Effector memory CD8-positive, alpha-beta T cell (primary cell): ENCODE measurements at regions not wholly inside any gene's neighbourhood (a gene's known extent, or its start where the extent isn't known, plus 50 kb on each side); places are given as distances from the start of the nearest gene placed in this dataset.

Experiments
- ATAC-seq: fragments of 150-1000 bp; cut with Tn5 transposase; replicated peaks from 2 replicates; pipeline ENCODE4 v1.10.0; 2021; ENCODE audit warnings: mild to moderate bottlenecking, moderate library complexity
- DNase-seq, 3 experiments: peaks; one replicate each; pipeline ENCODE4 v3.0.0; 2021
- H3K27ac Mint-ChIP-seq, 2 donors: one replicate each; pipeline ENCODE4 v1.8.0; 2022; ENCODE audit warnings: mild to moderate bottlenecking in 2 of 2, mixed read lengths in 2 of 2, moderate library complexity in 2 of 2
- H3K27me3 Mint-ChIP-seq, 2 donors: one replicate each; pipeline ENCODE4 v1.8.0; 2022; ENCODE audit warnings: mixed read lengths in 2 of 2
- H3K36me3 Mint-ChIP-seq: one replicate; pipeline ENCODE4 v1.8.0; 2022; ENCODE audit warnings: mild to moderate bottlenecking, moderate library complexity, mixed read lengths; ENCODE audit not compliant: insufficient read depth
- H3K4me1 Mint-ChIP-seq, 2 donors: one replicate each; pipeline ENCODE4 v1.8.0; 2022; ENCODE audit warnings: low read depth in 2 of 2, mixed read lengths in 2 of 2
- H3K4me3 Mint-ChIP-seq, 2 donors: one replicate each; pipeline ENCODE4 v1.8.0; 2022; ENCODE audit warnings: mild to moderate bottlenecking in 2 of 2, mixed read lengths in 2 of 2, moderate library complexity in 2 of 2
- H3K9me3 Mint-ChIP-seq, 2 donors: one replicate each; pipeline ENCODE4 v1.8.0; 2022; ENCODE audit warnings: mixed read lengths in 2 of 2

DNA sequence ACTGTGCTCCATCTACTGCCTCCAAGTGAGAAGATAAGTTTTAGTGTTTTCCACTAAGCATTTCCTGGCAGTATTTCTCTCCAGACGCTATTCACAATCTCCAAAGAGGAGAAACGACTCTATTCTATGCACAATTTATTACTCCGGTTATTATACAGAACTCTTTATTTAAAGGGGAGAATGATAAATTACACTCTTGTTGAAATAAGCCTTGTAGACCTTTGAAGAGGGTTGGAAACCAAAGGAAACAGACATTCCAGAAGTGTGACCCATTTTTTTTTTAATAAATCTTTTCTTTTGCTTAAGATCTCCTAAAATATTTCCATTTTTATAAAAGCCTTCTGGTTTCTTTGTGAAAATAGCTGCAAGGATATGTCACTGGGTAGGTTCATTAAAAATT is 76.1 kb upstream of the HDAC9 start:
- Mint-ChIP-seq H3K27ac (no peak overlapping the region), H3K9me3 (no peaks in the 10 kb centered on the region), H3K4me3 (no peak overlapping the region), H3K4me1 (no peaks in the 10 kb centered on the region), H3K27me3 (no peaks in the 10 kb centered on the region), H3K36me3 (no peaks in the 10 kb centered on the region)
- DNase-seq (no peak), ATAC-seq (no peak)

DNA sequence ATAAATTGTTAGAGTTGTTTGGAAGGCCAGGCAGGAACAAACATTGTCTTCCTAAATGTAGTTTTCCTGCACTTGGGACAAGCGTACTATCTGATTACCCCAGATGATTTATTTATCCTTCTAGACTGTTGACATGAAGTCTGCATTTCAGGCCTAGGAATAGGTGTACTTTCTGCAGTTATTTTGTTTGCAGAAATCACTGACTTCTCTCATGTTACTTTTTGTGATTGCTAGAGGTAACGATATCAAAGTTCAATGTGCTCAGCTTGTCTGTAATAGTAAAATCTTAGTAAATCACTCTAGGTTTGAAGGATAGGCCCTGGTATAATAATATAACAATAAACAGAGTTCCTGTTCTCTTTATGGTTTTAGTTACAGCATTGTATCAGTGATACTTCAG is 75.4 kb upstream of the HDAC9 start:
- no peaks in the 10 kb centered on the region for H3K9me3 Mint-ChIP-seq
- no peaks in the 10 kb centered on the region for H3K4me1 Mint-ChIP-seq
- ATAC-seq, result no peak
- no peak overlapping the region for H3K4me3 Mint-ChIP-seq
- DNase-seq, result no peak
- H3K27me3 Mint-ChIP-seq, result no peaks in the 10 kb centered on the region
- H3K36me3 Mint-ChIP-seq, result no peaks in the 10 kb centered on the region
- no peak overlapping the region for H3K27ac Mint-ChIP-seq

DNA sequence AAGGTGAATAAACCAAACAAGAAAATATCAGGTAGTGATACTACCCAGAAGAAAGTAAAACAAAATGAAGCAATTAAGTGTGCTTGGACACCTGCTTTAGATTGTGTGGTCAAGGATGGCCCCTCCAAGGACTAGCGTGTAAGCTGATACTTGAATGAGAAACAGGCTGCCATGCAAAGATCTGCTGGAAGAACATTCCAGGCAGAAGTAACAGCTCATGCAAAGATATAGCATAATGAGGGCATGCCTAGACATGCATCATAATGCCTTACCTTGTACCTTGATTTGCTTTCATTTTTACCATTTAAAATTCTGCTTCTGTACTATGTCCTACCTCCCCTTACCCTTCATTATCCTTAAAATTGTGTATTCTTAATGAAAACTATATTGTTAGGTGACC is 74.8 kb upstream of the HDAC9 start:
- H3K27me3 Mint-ChIP-seq, result no peaks in the 10 kb centered on the region
- no peaks in the 10 kb centered on the region for H3K4me1 Mint-ChIP-seq
- no peak overlapping the region for H3K27ac Mint-ChIP-seq
- DNase-seq (no peak), ATAC-seq (no peak)
- no peaks in the 10 kb centered on the region for H3K9me3 Mint-ChIP-seq
- no peak overlapping the region for H3K4me3 Mint-ChIP-seq
- no peaks in the 10 kb centered on the region for H3K36me3 Mint-ChIP-seq

DNA sequence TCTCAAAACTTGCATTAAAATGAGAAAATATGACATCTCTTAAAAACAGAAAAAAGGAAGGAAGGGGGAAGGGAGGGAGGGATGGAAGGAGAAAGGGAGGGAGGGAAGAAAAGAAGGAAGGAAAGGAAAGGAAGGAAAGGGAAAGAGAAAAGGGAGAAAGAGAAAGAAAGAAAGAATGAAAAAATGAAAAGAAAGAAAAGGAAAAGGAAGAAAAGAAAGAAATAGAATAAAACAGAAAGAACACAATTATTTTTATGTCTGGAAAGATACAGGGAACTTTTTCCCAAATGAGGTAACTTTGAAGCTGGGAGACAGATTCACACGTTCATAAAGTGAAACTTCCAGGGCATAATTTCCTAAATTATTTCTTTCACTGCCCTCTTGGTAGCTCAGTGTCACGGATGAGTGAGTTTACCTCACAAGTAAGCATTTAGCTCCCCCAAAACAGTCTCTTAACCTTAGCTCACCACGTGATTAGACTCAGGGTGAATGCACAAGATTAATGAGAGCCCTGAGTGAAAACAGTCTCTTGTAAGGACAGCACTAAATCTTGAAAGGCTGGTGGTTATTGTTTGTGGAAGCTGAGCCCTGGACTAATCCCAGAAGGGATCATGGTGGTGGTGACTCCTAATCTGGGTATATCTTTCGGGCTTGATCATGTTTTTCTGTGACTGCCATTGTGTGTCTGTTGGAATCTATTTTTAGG is 74.1 kb upstream of the HDAC9 start:
- ATAC-seq (no peak), DNase-seq (no peak)
- H3K27ac Mint-ChIP-seq, result no peak overlapping the region
- no peaks in the 10 kb centered on the region for H3K4me1 Mint-ChIP-seq
- H3K4me3 Mint-ChIP-seq, result no peak overlapping the region
- no peaks in the 10 kb centered on the region for H3K36me3 Mint-ChIP-seq
- no peaks in the 10 kb centered on the region for H3K9me3 Mint-ChIP-seq
- H3K27me3 Mint-ChIP-seq, result no peaks in the 10 kb centered on the region

DNA sequence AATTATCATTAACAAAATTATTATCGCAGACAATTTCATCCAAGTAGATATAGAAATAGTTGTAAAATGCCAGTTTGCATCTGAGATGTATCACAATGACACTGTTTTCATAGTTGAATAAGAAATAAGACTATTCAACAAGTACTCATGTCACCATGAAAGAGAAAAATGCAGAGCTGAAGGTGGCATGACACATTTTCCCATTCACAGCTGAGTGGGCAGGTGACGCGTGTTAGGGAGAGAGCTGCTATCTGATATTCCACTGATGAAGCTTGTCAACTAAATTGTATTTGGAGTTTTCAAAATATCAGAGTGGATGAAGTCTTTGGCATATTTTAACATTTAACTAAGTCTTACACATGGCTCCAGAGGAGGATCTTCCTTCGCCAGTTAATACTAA is 70.3 kb upstream of the HDAC9 start:
- peaks cover 0 to 2% of the 10 kb centered on the region in 2 donors for H3K4me1 Mint-ChIP-seq
- DNase-seq (no peak), ATAC-seq (no peak)
- no peak overlapping the region for H3K27ac Mint-ChIP-seq
- H3K36me3 Mint-ChIP-seq, result no peaks in the 10 kb centered on the region
- no peaks in the 10 kb centered on the region for H3K27me3 Mint-ChIP-seq
- no peak overlapping the region for H3K4me3 Mint-ChIP-seq
- peaks cover 0 to 1% of the 10 kb centered on the region in 2 donors for H3K9me3 Mint-ChIP-seq

DNA sequence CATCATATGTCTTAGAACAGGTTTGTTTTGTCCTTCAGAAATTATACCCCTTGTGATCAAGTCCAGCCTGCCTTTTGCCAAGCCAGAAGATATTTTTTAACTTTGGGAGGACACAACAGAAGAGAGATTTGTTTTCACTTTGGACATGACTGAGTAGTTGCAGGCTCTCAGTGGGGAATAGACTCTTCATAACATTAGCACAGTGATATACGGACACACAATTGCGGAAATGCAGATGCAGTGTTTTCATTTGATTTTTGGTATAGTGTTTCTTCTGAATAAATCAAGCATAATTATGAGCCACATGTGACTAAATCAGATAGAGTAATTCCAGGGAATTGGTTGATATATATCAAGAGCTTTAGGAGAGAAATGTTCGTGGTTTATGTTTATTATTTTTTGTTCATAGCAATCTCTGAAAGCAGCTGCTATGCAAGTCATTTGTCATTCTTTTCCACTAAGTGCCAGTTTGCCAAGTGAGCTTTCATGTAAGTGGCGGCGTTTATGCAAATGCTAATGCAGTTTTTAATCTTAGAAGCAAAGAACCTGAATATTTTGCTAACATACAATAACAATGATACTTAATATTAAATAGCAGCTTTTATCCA is 69.6 kb upstream of the HDAC9 start:
- H3K36me3 Mint-ChIP-seq, result no peaks in the 10 kb centered on the region
- no peak overlapping the region for H3K27ac Mint-ChIP-seq
- ATAC-seq (no peak), DNase-seq (no peak)
- H3K4me3 Mint-ChIP-seq, result no peak overlapping the region
- peaks cover 0 to 2% of the 10 kb centered on the region in 2 donors for H3K4me1 Mint-ChIP-seq
- H3K27me3 Mint-ChIP-seq, result no peaks in the 10 kb centered on the region
- peaks cover 0 to 1% of the 10 kb centered on the region in 2 donors for H3K9me3 Mint-ChIP-seq

DNA sequence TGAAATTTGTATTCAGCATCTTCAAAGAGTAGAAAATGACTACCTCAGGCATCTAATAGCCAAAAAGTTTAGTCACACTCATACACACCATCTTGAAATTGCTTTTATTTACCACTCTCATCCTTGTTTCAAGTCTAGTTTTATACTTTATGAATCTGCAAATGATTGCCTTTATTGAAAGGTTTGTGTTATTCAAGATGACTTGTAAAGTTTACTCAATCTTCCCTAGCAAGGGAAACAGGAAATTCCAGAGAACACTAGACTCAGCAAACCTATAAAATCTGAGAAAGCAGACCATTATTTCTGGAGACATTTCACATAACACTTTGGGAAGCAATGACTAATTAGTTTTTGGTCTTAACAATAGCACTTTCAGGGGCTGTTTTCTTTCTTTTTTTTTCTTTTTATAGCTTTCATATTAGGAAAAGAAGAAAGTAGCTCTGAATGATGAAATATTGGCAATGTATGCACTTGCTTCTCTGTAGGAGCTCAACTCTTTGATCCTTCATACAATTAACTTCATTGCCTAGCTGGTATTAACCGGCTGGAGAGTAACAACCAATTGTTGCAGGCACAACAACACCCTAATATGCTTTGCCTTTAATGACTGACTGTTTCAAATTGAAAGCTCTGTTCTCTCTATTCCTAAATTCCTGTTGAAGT is 68.9 kb upstream of the HDAC9 start:
- Mint-ChIP-seq H3K36me3 (no peaks in the 10 kb centered on the region), H3K4me3 (no peak overlapping the region), H3K4me1 (peaks cover 0 to 2% of the 10 kb centered on the region in 2 donors), H3K27ac (no peak overlapping the region), H3K9me3 (peaks cover 0 to 1% of the 10 kb centered on the region in 2 donors), H3K27me3 (no peaks in the 10 kb centered on the region)
- ATAC-seq (no peak), DNase-seq (no peak)

DNA sequence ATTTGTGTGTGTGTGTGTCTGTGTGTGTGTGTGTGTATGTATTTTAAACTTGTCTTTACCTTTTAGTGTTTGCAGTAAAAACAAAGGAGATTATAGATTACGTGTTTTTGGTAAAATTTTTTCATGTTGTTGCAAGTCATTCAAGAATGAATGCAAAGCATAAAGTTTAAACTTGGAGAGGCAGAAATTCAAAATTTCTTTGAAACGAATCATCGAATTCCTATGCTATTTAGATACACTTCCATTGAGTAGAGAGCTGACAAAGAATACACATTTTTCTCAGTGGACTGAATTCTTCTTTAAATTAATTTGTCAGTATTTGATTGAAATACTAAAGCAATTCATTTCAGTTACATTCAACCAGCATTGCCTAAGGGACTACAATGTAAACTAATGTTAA is 66.0 kb upstream of the HDAC9 start:
- Mint-ChIP-seq H3K36me3 (no peaks in the 10 kb centered on the region), H3K27me3 (no peaks in the 10 kb centered on the region), H3K27ac (no peak overlapping the region), H3K4me3 (no peak overlapping the region), H3K9me3 (peaks cover 0 to 1% of the 10 kb centered on the region in 2 donors), H3K4me1 (peaks cover 0 to 2% of the 10 kb centered on the region in 2 donors)
- ATAC-seq (no peak), DNase-seq (no peak)

DNA sequence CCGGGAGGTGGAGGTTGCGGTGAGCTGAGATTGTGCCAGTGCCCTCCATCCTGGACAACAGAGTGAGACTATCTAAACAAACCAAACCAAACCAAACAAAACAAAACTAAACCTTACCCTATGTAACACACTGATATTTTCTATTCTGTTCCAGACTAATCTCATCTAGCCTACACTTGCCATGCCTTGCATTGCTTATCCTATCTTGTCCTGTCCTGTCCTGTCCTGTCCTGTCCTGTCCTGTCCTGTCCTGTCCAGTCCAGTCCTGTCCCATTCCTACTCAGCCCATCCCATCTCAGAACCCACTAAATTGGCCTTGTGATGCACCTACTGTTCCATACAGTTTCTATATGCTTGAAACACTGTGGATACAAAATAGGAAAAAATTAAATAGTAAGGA is 64.7 kb upstream of the HDAC9 start:
- H3K27me3 Mint-ChIP-seq, result no peaks in the 10 kb centered on the region
- H3K9me3 Mint-ChIP-seq, result peaks cover 0 to 1% of the 10 kb centered on the region in 2 donors
- peaks cover 0 to 2% of the 10 kb centered on the region in 2 donors for H3K4me1 Mint-ChIP-seq
- no peak overlapping the region for H3K27ac Mint-ChIP-seq
- DNase-seq (no peak), ATAC-seq (no peak)
- H3K36me3 Mint-ChIP-seq, result no peaks in the 10 kb centered on the region
- H3K4me3 Mint-ChIP-seq, result no peak overlapping the region

DNA sequence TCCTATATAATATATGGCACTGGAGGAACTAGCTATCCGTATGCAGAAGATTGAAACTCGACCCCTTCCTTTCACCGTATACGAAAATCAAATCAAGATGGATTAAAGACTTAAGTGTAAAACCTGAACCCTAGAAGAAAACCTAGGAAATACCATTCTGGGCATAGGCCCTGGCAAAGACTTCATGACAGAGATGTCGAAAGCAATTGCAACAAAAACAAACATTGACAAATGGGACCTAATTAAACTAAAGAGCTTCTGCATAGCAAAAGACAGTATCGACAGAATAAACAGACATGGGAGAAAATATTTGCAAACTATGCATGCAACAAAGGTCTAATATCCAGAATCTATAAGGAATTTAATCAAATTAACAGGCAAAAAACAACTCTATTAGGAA is 61.4 kb upstream of the HDAC9 start:
- DNase-seq (no peak), ATAC-seq (no peak)
- H3K9me3 Mint-ChIP-seq, result no peaks in the 10 kb centered on the region
- H3K36me3 Mint-ChIP-seq, result no peaks in the 10 kb centered on the region
- no peak overlapping the region for H3K4me3 Mint-ChIP-seq
- no peaks in the 10 kb centered on the region for H3K27me3 Mint-ChIP-seq
- no peak overlapping the region for H3K27ac Mint-ChIP-seq
- peaks cover 1 to 4% of the 10 kb centered on the region in 2 donors for H3K4me1 Mint-ChIP-seq

DNA sequence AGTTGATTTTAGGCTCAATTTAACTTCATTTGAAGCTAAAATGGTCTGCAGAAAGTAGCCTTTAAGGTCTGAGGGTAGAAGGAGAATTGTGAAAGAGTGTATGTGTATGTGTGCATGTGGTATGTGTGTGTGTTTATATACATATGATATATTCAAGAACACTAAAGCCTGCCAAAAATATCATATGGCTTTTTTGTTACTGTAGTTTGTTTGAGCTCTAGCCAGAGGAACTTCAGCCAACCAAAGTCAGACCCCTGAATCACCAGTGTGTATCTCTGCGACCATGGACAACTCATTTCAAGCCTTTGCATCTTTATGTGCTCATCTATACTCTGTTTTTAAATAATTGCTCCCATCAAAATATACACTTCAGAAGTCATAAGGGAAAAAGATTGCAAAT is 58.4 kb upstream of the HDAC9 start:
- DNase-seq, result no peak

DNA sequence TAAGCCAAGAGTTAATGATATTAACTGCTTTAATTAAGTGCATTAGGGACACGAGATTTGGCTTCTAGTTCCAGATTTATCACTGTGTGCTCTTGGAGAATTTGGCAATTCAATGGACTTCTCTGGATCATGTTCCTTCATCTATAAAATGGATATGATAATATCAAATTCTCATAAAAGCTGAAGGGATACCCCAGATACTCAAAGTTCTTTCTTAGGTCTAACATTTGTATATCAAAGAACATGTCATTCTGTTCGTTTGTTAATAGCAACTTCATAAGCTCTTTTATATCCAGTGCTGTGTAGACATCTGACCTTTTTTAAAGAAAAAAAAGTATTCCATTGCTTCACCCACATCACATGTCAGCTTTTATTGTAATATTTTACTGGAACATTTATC is 54.6 kb upstream of the HDAC9 start:
- H3K27me3 Mint-ChIP-seq, result no peaks in the 10 kb centered on the region
- DNase-seq, result no peak
- H3K36me3 Mint-ChIP-seq, result no peaks in the 10 kb centered on the region
- no peak for ATAC-seq
- peaks cover 2 to 5% of the 10 kb centered on the region in 2 donors for H3K4me1 Mint-ChIP-seq
- H3K27ac Mint-ChIP-seq, result no peak overlapping the region
- H3K4me3 Mint-ChIP-seq, result no peak overlapping the region
- no peaks in the 10 kb centered on the region for H3K9me3 Mint-ChIP-seq

More for the DNA sequence above, 58.4 kb upstream of the HDAC9 start:
- Mint-ChIP-seq H3K27me3 (no peaks in the 10 kb centered on the region), H3K4me3 (no peak overlapping the region), H3K27ac (no peak overlapping the region), H3K36me3 (no peaks in the 10 kb centered on the region), H3K4me1 (peaks cover 2 to 5% of the 10 kb centered on the region in 2 donors), H3K9me3 (no peaks in the 10 kb centered on the region)
- ATAC-seq, result no peak

DNA sequence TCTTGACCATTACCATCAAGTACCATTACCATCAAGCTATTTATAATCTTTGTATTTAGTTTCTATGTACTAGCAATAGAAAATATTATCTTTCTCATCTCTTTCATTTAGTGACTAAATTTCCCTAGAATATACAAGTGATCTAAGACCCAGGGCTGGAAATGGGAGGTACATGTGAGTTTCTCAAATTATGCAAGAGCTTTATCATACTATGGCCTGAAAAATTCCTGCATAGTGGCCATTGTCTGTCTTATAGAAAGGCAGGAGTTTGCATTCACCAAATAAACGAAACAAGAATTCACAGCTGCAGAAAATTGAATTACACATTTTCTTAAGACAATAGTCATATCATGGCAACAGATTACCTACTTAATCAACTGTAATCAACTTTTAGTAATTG is 50.7 kb upstream of the HDAC9 start:
- no peak overlapping the region for H3K27ac Mint-ChIP-seq
- no peak for ATAC-seq
- H3K9me3 Mint-ChIP-seq, result no peaks in the 10 kb centered on the region
- H3K4me3 Mint-ChIP-seq, result no peak overlapping the region
- DNase-seq, result no peak
- no peaks in the 10 kb centered on the region for H3K27me3 Mint-ChIP-seq
- H3K4me1 Mint-ChIP-seq, result no peaks in the 10 kb centered on the region
- no peaks in the 10 kb centered on the region for H3K36me3 Mint-ChIP-seq

DNA sequence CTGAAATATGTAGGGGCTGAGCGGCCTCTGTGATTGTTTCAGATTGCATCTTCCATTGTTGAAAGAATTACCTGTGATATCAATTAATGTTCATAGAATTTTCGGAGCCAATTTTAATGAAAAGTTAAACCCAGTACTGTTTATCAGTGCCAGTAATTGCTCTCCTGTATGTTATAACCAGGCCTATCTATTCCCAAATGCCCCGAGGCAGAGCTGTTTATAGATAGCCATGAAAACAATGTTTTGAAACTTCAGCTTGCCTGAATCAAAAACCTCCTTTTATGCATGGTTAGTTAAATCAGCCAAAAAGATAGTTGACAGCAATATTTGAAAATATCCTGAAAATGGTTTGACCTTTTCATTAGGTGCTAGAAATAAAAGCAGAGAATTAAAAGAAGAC is 50.1 kb upstream of the HDAC9 start:
- Mint-ChIP-seq H3K4me3 (no peak overlapping the region), H3K36me3 (no peaks in the 10 kb centered on the region), H3K9me3 (no peaks in the 10 kb centered on the region), H3K4me1 (no peaks in the 10 kb centered on the region), H3K27ac (no peak overlapping the region), H3K27me3 (no peaks in the 10 kb centered on the region)
- DNase-seq (no peak), ATAC-seq (no peak)
